Thoracic aorta (tissue), 2 donors: ENCODE measurements at regions not wholly inside any gene's neighbourhood (a gene's known extent, or its start where the extent isn't known, plus 50 kb on each side); places are given as distances from the start of the nearest gene placed in this dataset.

Source experiments
- ATAC-seq: fragments of 150-250 bp; one replicate; pipeline ENCODE4 v1.8.0; 2017; ENCODE audit warnings: low read depth; ENCODE audit not compliant: insufficient number of reproducible peaks, low FRiP score
- DNase-seq: peaks from one replicate; pipeline ENCODE4 v3.0.0-alpha.2; 2020; ENCODE audit warnings: low spot score
- H3K27ac ChIP-seq, 2 donors: fragments of 200-600 bp; sonication (generic); 1 replicate in 1 of 2; 2 replicates in 1 of 2; pipeline ENCODE4 v1.5.1; 2016; ENCODE audit warnings: mild to moderate bottlenecking in 2 of 2, moderate library complexity in 2 of 2
- H3K27me3 ChIP-seq: fragments of 200-600 bp; sonication (generic); replicated peaks from 2 replicates; pipeline ENCODE4 v1.6.0; 2016; ENCODE audit warnings: mild to moderate bottlenecking; ENCODE audit not compliant: insufficient read depth
- H3K36me3 ChIP-seq: fragments of 200-600 bp; sonication (generic); one replicate; pipeline ENCODE4 v1.5.1; 2016
- H3K4me1 ChIP-seq, 2 donors: fragments of 200-600 bp; sonication (generic); 1 replicate in 1 of 2; 2 replicates in 1 of 2; pipeline versions ENCODE4 v1.5.1 to v1.6.0; 2016; ENCODE audit warnings: low read depth in 2 of 2, mild to moderate bottlenecking in 1 of 2; ENCODE audit not compliant: control insufficient read depth in 1 of 2
- H3K4me3 ChIP-seq: fragments of 200-600 bp; sonication (generic); 2 replicates; pipeline ENCODE4 v1.5.1; 2016; ENCODE audit warnings: mild to moderate bottlenecking
- H3K9me3 ChIP-seq: fragments of 200-600 bp; sonication (generic); 2 replicates; pipeline ENCODE4 v1.5.1; 2016
- CTCF ChIP-seq: fragments of 200-600 bp; sonication (generic); IDR thresholded peaks from one replicate; pipeline ENCODE4 v1.5.1; 2019; ENCODE audit warnings: antibody characterized with exemption

- no peak for ATAC-seq
- no peak overlapping the region for H3K4me3 ChIP-seq
Observed at GRCh38 chr16:60230666-60231065, 1496.5 kb upstream of the GOT2 start.

GRCh38 chr16:60225541-60225940 lies 1491.4 kb upstream of the GOT2 start:
- Histone ChIP-seq H3K36me3 (no peaks in the 10 kb centered on the region), H3K9me3 (peaks cover 2% of the 10 kb centered on the region), H3K4me1 (no peaks in the 10 kb centered on the region), H3K4me3 (no peak overlapping the region), H3K27ac (no peak overlapping the region), H3K27me3 (no peaks in the 10 kb centered on the region)
- no peak for ATAC-seq
- TF ChIP-seq CTCF = no peak
- DNase-seq = no peak

More at GRCh38 chr16:60230666-60231065, 1496.5 kb upstream of the GOT2 start:
- Histone ChIP-seq H3K36me3 (no peaks in the 10 kb centered on the region), H3K4me1 (no peaks in the 10 kb centered on the region), H3K27me3 (no peaks in the 10 kb centered on the region), H3K9me3 (no peaks in the 10 kb centered on the region), H3K27ac (no peak overlapping the region)
- no peak for DNase-seq
- no peak for TF ChIP-seq CTCF

- no peak for TF ChIP-seq CTCF
- Histone ChIP-seq H3K9me3 (peaks cover 3% of the 10 kb centered on the region), H3K27ac (no peak overlapping the region), H3K4me3 (no peak overlapping the region), H3K27me3 (no peaks in the 10 kb centered on the region), H3K4me1 (no peaks in the 10 kb centered on the region), H3K36me3 (no peaks in the 10 kb centered on the region)
- ATAC-seq = no peak
- no peak for DNase-seq
Observed at GRCh38 chr16:60217787-60218186, 1483.7 kb upstream of the GOT2 start.

GRCh38 chr16:60214311-60214710 lies 1480.2 kb upstream of the GOT2 start:
- ATAC-seq = no peak
- no peaks in the 10 kb centered on the region for H3K9me3 ChIP-seq
- H3K27me3 ChIP-seq = no peaks in the 10 kb centered on the region
- DNase-seq = no peak
- no peaks in the 10 kb centered on the region for H3K4me1 ChIP-seq
- TF ChIP-seq CTCF = no peak
- H3K4me3 ChIP-seq = no peak overlapping the region
- no peak overlapping the region for H3K27ac ChIP-seq
- no peaks in the 10 kb centered on the region for H3K36me3 ChIP-seq

GRCh38 chr16:60206516-60206915 lies 1472.4 kb upstream of the GOT2 start:
- Histone ChIP-seq H3K36me3 (no peaks in the 10 kb centered on the region), H3K27ac (no peak overlapping the region), H3K4me3 (no peak overlapping the region), H3K4me1 (no peaks in the 10 kb centered on the region), H3K27me3 (no peaks in the 10 kb centered on the region), H3K9me3 (no peaks in the 10 kb centered on the region)
- DNase-seq = no peak
- no peak for TF ChIP-seq CTCF
- no peak for ATAC-seq
